Thyroid gland (tissue), 4 donors: ENCODE measurements at regions not wholly inside any gene's neighbourhood (a gene's known extent, or its start where the extent isn't known, plus 50 kb on each side); places are given as distances from the start of the nearest gene placed in this dataset.
"Not testable (repeated sequence)": the region's sequence is repeated elsewhere in the genome, so short reads cannot be mapped to it uniquely, and the experiment has no call there.

ENCODE experiments used
- POLR2A ChIP-seq, 2 donors: fragments of 450-650 bp; IDR thresholded peaks; one replicate each; pipeline ENCODE4 v1.6.1; 2017; ENCODE audit warnings: antibody characterized with exemption in 2 of 2, mild to moderate bottlenecking in 2 of 2, moderate library complexity in 1 of 2
- TF ChIP-seq, protein P1 (sequence below), 6 experiments: fragments of 200-600 bp in 3 of 6; fragments of 450-650 bp in 3 of 6; sonication (generic) in 3 of 6; IDR thresholded peaks; one replicate each; pipeline ENCODE4 v1.5.1; 2016 to 2019; ENCODE audit warnings: antibody characterized with exemption in 6 of 6, mild to moderate bottlenecking in 2 of 6, inconsistent platforms in 1 of 6, moderate library complexity in 1 of 6

DNA sequence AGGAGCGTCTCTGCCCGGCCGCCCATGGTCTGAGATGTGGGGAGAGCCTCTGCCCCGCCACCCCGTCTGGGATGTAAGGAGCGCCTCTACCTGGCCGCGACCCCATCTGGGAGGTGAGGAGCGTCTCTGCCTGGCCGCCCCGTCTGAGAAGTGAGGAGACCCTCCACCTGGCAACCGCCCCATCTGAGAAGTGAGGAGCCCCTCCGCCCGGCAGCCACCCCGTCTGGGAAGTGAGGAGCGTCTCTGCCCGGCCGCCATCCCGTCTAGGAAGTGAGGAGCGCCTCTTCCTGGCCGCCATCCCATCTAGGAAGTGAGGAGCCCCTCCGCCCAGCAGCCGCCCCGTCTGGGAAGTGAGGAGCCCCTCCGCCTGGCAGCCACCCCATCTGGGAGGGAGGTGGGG is 551.9 kb downstream of the FAM181B start:
- TF ChIP-seq, protein P1, sequence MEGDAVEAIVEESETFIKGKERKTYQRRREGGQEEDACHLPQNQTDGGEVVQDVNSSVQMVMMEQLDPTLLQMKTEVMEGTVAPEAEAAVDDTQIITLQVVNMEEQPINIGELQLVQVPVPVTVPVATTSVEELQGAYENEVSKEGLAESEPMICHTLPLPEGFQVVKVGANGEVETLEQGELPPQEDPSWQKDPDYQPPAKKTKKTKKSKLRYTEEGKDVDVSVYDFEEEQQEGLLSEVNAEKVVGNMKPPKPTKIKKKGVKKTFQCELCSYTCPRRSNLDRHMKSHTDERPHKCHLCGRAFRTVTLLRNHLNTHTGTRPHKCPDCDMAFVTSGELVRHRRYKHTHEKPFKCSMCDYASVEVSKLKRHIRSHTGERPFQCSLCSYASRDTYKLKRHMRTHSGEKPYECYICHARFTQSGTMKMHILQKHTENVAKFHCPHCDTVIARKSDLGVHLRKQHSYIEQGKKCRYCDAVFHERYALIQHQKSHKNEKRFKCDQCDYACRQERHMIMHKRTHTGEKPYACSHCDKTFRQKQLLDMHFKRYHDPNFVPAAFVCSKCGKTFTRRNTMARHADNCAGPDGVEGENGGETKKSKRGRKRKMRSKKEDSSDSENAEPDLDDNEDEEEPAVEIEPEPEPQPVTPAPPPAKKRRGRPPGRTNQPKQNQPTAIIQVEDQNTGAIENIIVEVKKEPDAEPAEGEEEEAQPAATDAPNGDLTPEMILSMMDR (IDR thresholded peaks at IDR 0.05): not testable (repeated sequence)
- not testable (repeated sequence) for TF ChIP-seq POLR2A (IDR thresholded peaks at IDR 0.05)
